A673 (cell line): ENCODE measurements at regions not wholly inside any gene's neighbourhood (a gene's known extent, or its start where the extent isn't known, plus 50 kb on each side); places are given as distances from the start of the nearest gene placed in this dataset.

Source experiments
- BruUV-seq: library from RNA; stranded (reverse); fragments of 400-500 nt; replicated peaks from 2 replicates; lab custom pipeline; 2021; lab: Mats Ljungman, UMichigan
- CTCF ChIA-PET: fragments of 300-600 bp; sonication (Branson Sonifier 250); formaldehyde crosslinking; loops from one replicate; lab custom pipeline; 2022; ENCODE audit warnings: antibody characterized with exemption; lab: Charles Lee
- POLR2A ChIA-PET: fragments of 300-600 bp; sonication (Branson Sonifier 250); formaldehyde crosslinking; loops from one replicate; lab custom pipeline; 2022; ENCODE audit warnings: antibody characterized with exemption; ENCODE audit not compliant: low non-redundant PET; lab: Charles Lee
- DNase-seq: peaks from one replicate; pipeline ENCODE4 v3.0.0-alpha.2; 2015; ENCODE audit warnings: low spot score
- H3K27ac ChIP-seq: fragments of 200-600 bp; sonication (generic); 2 replicates; pipeline ENCODE4 v1.5.1; 2016; ENCODE audit warnings: mixed run types, low read depth, mild to moderate bottlenecking, mixed read lengths, antibody characterized with exemption, low read length; ENCODE audit not compliant: poor library complexity, severe bottlenecking
- H3K27me3 ChIP-seq: fragments of 200-600 bp; sonication (generic); replicated peaks from 2 replicates; pipeline ENCODE4 v1.6.1; 2017; ENCODE audit warnings: mixed run types, low read depth, mild to moderate bottlenecking, mixed read lengths, antibody characterized with exemption, low read length; ENCODE audit not compliant: insufficient read depth, poor library complexity
- H3K36me3 ChIP-seq: fragments of 200-600 bp; sonication (generic); 2 replicates; pipeline ENCODE4 v1.6.1; 2016; ENCODE audit warnings: mixed run types, mild to moderate bottlenecking, mixed read lengths, antibody characterized with exemption, low read length; ENCODE audit not compliant: insufficient read depth, poor library complexity, severe bottlenecking
- H3K4me1 ChIP-seq: fragments of 200-600 bp; sonication (generic); 2 replicates; pipeline ENCODE4 v1.6.1; 2017; ENCODE audit warnings: mixed run types, mild to moderate bottlenecking, mixed read lengths, antibody characterized with exemption, low read length; ENCODE audit not compliant: insufficient read depth, poor library complexity, severe bottlenecking
- H3K4me3 ChIP-seq: fragments of 200-600 bp; sonication (generic); 2 replicates; pipeline ENCODE4 v1.5.1; 2016; ENCODE audit warnings: low read depth, mixed run types, mild to moderate bottlenecking, mixed read lengths, low read length; ENCODE audit not compliant: poor library complexity, severe bottlenecking
- H3K9me3 ChIP-seq: fragments of 200-600 bp; sonication (generic); 2 replicates; pipeline ENCODE4 v1.6.1; 2016; ENCODE audit warnings: mixed run types, low read depth, mild to moderate bottlenecking, mixed read lengths, antibody characterized with exemption, low read length; ENCODE audit not compliant: poor library complexity, severe bottlenecking
- EZH2 ChIP-seq: fragments of 200-600 bp; sonication (generic); IDR thresholded peaks from 2 replicates; pipeline ENCODE4 v1.6.1; 2017; ENCODE audit warnings: borderline replicate concordance, low read depth, mild to moderate bottlenecking, mixed read lengths, antibody characterized with exemption, low read length; ENCODE audit not compliant: poor library complexity, severe bottlenecking
- intact Hi-C: fragments of 100-400 bp; cut with micrococcal nuclease; formaldehyde crosslinking; loops from one replicate; pipeline ENCODE4 v1.10.0; 2022; ENCODE audit not compliant: unreplicated experiment
- TF ChIP-seq, protein P1 (sequence below): fragments of 300-800, 200-600 bp; sonication (generic); conservative IDR thresholded peaks from 2 replicates; pipeline ENCODE4 v1.5.1; 2017; ENCODE audit warnings: low read depth, mild to moderate bottlenecking, antibody characterized with exemption, low read length, moderate library complexity, mixed read lengths

DNA sequence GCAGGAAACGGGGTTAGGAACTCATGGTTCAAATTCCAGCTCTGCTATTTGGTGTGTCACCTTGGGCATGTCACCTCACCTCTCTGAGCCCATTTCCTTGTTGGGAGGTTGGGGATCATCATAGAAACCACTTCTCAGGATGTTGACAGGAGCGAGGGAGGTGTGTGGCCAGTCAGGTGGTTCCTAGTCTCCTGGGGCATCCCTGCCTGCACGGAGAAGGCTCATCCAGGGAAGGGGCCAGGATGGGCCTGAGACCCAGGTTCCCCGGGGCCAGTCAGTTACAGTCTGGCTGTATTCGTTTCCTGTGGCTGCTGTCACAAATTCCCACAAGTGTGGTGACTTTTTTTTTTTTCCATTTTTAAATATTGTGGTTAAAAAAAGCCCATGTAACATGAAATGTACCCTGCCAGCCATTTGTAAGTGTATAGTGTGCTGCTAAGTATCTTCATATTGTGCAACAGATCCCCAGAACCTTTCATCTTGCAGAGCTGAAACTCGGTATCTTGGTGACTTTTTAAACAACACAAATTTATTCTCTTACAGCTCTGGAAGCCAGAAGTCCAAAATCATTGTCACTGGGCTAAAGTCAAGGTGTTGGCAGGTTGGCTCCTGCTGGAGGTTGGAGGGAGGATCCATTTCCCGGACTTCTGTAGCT lies 78.7 kb upstream of the UNC5A start:
- Histone ChIP-seq H3K4me1 (no peaks in the 10 kb centered on the region), H3K27ac (no peak overlapping the region), H3K36me3 (no peaks in the 10 kb centered on the region), H3K9me3 (no peaks in the 10 kb centered on the region), H3K4me3 (no peak overlapping the region), H3K27me3 (no peaks in the 10 kb centered on the region)
- intact Hi-C loops: no loop called here
- BruUV-seq: no TSS peak
- ChIA-PET POLR2A (no interaction called here), CTCF (no interaction called here)
- no peak for DNase-seq
- TF ChIP-seq, protein P1, sequence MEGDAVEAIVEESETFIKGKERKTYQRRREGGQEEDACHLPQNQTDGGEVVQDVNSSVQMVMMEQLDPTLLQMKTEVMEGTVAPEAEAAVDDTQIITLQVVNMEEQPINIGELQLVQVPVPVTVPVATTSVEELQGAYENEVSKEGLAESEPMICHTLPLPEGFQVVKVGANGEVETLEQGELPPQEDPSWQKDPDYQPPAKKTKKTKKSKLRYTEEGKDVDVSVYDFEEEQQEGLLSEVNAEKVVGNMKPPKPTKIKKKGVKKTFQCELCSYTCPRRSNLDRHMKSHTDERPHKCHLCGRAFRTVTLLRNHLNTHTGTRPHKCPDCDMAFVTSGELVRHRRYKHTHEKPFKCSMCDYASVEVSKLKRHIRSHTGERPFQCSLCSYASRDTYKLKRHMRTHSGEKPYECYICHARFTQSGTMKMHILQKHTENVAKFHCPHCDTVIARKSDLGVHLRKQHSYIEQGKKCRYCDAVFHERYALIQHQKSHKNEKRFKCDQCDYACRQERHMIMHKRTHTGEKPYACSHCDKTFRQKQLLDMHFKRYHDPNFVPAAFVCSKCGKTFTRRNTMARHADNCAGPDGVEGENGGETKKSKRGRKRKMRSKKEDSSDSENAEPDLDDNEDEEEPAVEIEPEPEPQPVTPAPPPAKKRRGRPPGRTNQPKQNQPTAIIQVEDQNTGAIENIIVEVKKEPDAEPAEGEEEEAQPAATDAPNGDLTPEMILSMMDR: no peak
- TF ChIP-seq EZH2: no peak

DNA sequence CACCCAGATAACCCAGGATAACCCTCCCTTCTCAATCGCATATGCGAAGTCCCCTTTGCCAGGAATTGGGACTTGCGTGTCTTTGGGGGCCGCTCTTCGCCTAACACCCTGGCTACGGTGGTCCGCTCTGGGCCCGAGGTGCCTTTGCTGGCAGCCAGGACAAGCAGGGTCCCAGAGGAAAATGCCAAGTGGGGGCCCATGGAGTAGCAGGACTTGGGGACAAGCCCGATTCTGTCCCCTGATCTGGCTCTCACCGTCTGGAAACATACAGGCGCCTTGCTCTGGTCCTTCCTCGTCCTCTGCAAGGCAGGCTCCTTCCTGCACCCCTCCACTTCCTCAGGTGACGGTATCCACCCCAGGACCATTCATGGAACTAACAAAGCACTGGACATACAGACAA lies 78.1 kb upstream of the UNC5A start:
- TF ChIP-seq, protein P1: no peak
- no peak for TF ChIP-seq EZH2
- intact Hi-C loops: no loop called here
- DNase-seq: no peak
- H3K36me3 ChIP-seq: no peaks in the 10 kb centered on the region
- no peak overlapping the region for H3K27ac ChIP-seq
- H3K4me1 ChIP-seq: no peaks in the 10 kb centered on the region
- ChIA-PET POLR2A (no interaction called here), CTCF (no interaction called here)
- no peak overlapping the region for H3K4me3 ChIP-seq
- no peaks in the 10 kb centered on the region for H3K27me3 ChIP-seq
- BruUV-seq: no TSS peak
- no peaks in the 10 kb centered on the region for H3K9me3 ChIP-seq

DNA sequence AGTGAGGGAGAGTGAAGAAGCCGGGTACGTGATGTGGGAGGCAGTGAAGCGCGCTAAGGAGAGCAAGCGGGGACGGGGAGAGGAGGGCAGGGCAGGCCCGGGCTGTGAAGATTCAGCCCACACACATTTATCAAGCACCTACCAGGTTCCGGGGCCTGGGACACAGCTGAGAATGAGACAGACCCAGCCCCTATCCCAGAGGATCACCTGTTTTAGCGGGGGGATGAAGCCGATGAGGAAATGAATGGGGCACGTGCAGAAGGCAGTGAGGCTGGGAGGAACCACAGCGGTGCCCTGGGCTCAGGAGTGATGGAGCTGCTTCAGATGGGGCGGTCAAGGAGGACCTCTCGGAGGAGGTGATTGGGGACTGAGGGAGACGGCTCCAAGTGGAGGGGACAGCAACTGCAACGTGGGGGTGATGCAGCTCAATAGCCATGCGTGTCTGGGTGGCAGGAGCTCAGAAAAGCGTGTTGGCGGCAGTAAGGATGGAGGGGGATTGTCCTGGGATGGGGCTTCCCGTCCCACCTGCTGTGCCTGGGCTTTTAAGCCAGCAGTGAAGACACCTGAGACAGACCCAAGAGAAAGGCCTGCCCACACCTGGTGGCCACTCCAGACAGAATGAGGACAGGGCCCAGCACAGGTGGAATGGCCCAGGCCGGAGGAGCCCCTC lies 77.5 kb upstream of the UNC5A start:
- no TSS peak for BruUV-seq
- Histone ChIP-seq H3K4me1 (no peaks in the 10 kb centered on the region), H3K4me3 (no peak overlapping the region), H3K36me3 (no peaks in the 10 kb centered on the region), H3K27me3 (no peaks in the 10 kb centered on the region), H3K9me3 (no peaks in the 10 kb centered on the region), H3K27ac (no peak overlapping the region)
- ChIA-PET CTCF (no interaction called here), POLR2A (no interaction called here)
- TF ChIP-seq EZH2: no peak
- TF ChIP-seq, protein P1: no peak
- DNase-seq: no peak
- intact Hi-C loops: no loop called here
